Neural cell (in vitro differentiated cells): ENCODE measurements at regions not wholly inside any gene's neighbourhood (a gene's known extent, or its start where the extent isn't known, plus 50 kb on each side); places are given as distances from the start of the nearest gene placed in this dataset.

Experiments used
- EP300 ChIP-seq: fragments of 450-650 bp; conservative IDR thresholded peaks from 2 replicates; pipeline ENCODE4 v1.6.1; 2014; ENCODE audit warnings: antibody characterized with exemption, mild to moderate bottlenecking, moderate library complexity; ENCODE audit not compliant: poor library complexity, severe bottlenecking
- EZH2 ChIP-seq: fragments of 200-600, 300-800 bp; shearing (Covaris generic), sonication (generic); IDR thresholded peaks from 2 replicates; pipeline ENCODE4 v1.6.1; 2014; ENCODE audit warnings: antibody characterized with exemption, low read length, borderline replicate concordance, mild to moderate bottlenecking; ENCODE audit not compliant: insufficient read depth, poor library complexity, severe bottlenecking
- MXI1 ChIP-seq: fragments of 450-650 bp; conservative IDR thresholded peaks from 2 replicates; pipeline ENCODE4 v1.6.1; 2014; ENCODE audit warnings: antibody characterized with exemption, mild to moderate bottlenecking; ENCODE audit not compliant: poor library complexity, severe bottlenecking
- POLR2AphosphoS5 ChIP-seq: IDR thresholded peaks from 2 replicates; pipeline ENCODE4 v1.6.1; 2012
- RAD21 ChIP-seq: fragments of 450-650 bp; conservative IDR thresholded peaks from 2 replicates; pipeline ENCODE4 v1.6.1; 2014; ENCODE audit warnings: antibody characterized with exemption, mild to moderate bottlenecking, moderate library complexity
- SMC3 ChIP-seq: fragments of 450-650 bp; conservative IDR thresholded peaks from 2 replicates; pipeline ENCODE4 v1.6.1; 2014; ENCODE audit warnings: antibody characterized with exemption, mild to moderate bottlenecking, moderate library complexity; ENCODE audit not compliant: poor library complexity
- TAF1 ChIP-seq: IDR thresholded peaks from 2 replicates; pipeline ENCODE4 v1.6.1; 2012; ENCODE audit warnings: low read depth
- TF ChIP-seq, protein P1 (sequence below): fragments of 450-650 bp; IDR thresholded peaks from 2 replicates; pipeline ENCODE4 v1.5.1; 2014; ENCODE audit warnings: antibody characterized with exemption, mild to moderate bottlenecking, moderate library complexity; ENCODE audit not compliant: poor library complexity, severe bottlenecking
- TF ChIP-seq, protein P2 (sequence below): IDR thresholded peaks from 2 replicates; pipeline ENCODE4 v1.6.1; 2012; ENCODE audit warnings: borderline replicate concordance

DNA sequence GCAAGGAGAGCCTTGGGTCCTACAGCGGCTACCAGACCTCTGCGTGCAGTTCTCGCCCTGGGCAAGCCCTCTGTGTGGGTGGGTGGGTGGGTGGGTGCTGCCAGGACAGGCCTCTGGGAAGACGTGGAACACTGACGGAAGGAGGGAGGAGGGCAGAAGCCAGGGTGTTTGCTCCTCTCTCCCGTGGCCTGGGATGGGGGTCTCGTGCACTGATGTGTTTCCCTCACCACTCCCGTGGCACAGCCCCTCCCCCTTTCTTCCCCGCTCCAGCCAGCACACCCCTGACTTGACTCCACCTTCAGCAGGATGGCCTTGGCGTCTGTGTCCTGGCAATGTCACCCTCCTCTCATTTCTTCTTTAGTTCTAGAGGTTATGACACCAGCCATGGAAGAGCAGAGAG is 130.0 kb downstream of the CDH26 start:
- TF ChIP-seq MXI1 (no peak), EZH2 (no peak), TAF1 (no peak), POLR2AphosphoS5 (no peak), RAD21 (no peak), EP300 (no peak), SMC3 (no peak)
- TF ChIP-seq, protein P1, sequence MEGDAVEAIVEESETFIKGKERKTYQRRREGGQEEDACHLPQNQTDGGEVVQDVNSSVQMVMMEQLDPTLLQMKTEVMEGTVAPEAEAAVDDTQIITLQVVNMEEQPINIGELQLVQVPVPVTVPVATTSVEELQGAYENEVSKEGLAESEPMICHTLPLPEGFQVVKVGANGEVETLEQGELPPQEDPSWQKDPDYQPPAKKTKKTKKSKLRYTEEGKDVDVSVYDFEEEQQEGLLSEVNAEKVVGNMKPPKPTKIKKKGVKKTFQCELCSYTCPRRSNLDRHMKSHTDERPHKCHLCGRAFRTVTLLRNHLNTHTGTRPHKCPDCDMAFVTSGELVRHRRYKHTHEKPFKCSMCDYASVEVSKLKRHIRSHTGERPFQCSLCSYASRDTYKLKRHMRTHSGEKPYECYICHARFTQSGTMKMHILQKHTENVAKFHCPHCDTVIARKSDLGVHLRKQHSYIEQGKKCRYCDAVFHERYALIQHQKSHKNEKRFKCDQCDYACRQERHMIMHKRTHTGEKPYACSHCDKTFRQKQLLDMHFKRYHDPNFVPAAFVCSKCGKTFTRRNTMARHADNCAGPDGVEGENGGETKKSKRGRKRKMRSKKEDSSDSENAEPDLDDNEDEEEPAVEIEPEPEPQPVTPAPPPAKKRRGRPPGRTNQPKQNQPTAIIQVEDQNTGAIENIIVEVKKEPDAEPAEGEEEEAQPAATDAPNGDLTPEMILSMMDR = no peak
- TF ChIP-seq, protein P2, sequence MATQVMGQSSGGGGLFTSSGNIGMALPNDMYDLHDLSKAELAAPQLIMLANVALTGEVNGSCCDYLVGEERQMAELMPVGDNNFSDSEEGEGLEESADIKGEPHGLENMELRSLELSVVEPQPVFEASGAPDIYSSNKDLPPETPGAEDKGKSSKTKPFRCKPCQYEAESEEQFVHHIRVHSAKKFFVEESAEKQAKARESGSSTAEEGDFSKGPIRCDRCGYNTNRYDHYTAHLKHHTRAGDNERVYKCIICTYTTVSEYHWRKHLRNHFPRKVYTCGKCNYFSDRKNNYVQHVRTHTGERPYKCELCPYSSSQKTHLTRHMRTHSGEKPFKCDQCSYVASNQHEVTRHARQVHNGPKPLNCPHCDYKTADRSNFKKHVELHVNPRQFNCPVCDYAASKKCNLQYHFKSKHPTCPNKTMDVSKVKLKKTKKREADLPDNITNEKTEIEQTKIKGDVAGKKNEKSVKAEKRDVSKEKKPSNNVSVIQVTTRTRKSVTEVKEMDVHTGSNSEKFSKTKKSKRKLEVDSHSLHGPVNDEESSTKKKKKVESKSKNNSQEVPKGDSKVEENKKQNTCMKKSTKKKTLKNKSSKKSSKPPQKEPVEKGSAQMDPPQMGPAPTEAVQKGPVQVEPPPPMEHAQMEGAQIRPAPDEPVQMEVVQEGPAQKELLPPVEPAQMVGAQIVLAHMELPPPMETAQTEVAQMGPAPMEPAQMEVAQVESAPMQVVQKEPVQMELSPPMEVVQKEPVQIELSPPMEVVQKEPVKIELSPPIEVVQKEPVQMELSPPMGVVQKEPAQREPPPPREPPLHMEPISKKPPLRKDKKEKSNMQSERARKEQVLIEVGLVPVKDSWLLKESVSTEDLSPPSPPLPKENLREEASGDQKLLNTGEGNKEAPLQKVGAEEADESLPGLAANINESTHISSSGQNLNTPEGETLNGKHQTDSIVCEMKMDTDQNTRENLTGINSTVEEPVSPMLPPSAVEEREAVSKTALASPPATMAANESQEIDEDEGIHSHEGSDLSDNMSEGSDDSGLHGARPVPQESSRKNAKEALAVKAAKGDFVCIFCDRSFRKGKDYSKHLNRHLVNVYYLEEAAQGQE = no peak
